ENCODE measurements at regions not wholly inside any gene's neighbourhood (a gene's known extent, or its start where the extent isn't known, plus 50 kb on each side); places are given as distances from the start of the nearest gene placed in this dataset.
"Not testable (repeated sequence)": the region's sequence is repeated elsewhere in the genome, so short reads cannot be mapped to it uniquely, and the experiment has no call there.

DNA sequence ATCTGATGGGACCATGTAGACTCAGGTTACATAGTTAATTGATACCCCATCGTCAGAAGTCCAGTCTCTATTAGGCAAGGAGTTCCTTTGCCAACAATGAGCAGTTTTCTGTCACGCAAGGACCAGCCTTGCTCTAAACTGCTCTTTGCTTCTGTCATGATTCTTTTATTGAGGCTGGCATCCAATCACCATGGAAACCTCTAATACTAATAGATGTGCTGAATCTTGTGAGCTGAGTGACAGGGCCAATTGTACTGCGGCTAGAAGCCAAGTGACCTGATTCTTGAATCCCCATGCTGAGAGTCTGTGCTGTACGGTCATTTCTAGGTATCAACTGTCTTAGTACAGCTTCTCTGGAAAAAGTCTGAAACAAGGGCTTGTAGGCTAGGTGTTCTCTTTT is 395.6 kb downstream of the RND3 start:
- DNase-seq, result no peak

DNA sequence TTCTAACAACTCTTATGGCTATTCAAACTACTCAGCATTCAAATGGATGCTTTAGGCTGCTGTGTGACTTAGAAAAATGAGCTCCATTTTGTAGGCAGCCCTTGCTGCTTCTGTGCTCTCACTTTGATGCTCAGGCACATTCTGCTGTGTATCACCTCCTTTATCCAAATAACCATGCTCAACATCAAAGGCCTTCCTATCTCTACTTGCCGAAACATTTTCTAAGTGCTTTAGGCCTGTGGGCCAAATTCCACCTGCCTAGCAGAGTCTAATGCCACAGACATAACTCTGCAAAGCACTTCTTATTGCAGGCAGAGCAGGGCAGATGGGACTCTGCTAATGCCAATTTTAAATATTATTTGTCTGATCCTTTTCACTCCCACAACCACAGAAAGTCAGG is 397.4 kb downstream of the RND3 start:
- DNase-seq, result no peak

DNA sequence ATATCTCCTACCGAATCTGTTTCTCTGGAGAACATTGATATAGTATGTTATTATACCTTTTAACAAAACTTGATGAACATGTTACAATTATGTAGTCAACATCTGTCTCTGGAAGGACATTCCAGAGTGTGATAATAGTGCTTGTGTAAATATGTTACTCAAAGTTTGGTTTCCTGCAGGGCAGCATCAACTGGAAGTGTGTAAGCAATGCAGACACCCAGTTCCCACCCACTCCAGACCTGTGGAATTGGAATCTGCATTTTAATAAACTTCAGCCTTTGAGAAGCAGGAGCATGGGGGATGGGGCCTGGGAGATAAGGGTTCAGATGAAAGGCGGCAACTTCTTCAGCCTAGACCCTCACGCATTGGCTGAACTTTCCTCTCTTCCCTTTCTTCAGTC is 398.9 kb downstream of the RND3 start:
- no peak for DNase-seq

- no peak for DNase-seq
Measured at GRCh38 chr2:150085478-150085877, 402.0 kb downstream of the RND3 start.

DNA sequence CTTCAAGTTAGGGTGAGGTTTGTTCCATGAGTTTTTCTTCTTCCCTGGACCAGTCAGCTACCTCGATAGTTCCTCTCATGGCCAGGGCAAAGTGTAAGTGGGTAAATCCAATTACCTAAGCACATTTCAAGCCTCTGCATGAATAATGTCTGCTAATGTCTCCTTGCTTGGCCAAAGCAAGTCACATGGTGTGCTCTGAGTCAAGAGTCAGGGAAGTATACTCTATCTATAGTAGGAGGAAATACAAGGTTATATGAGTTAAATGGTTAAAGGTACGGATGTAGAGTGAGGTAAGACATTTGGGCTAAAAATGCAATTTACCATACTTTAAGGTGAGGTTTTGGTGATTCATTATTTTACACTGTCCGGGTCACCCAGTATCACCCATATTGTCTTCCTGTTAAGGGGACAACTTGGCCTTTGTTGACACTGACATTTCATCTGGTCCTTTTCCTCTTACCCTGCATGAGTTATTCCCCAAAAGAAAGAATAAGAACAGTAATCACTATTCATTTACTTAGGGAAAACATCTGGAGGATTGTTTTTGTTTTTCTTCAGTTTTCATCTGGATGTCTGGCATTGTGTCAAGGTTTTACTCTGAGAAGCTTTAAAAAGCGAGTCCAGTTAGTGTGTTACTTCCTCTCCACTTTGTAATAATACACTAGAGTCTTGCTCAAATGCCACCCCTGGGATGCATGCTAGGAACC is 405.5 kb downstream of the RND3 start:
- DNase-seq, result no peak

DNA sequence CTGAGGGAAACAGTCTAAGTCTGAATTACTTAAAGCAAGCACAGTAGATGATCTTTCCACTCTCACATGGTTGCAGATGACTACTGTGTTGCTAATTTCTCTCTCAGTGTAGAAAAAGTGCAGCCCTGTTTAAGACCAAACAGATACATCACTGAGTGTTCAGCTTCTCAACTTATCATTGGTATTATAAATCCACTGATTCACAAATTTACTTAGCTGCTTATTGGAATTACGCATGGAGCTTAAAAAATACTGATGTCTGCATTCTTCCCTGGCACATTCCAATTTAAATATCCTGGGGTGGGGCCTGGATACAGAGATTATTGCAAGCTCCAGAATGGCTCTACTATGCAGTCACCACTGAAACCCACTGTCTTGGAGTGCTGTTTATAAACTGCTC is 411.2 kb downstream of the RND3 start:
- DNase-seq, result no peak

GRCh38 chr2:150075831-150076230 is 411.6 kb downstream of the RND3 start:
- no peak for DNase-seq

DNA sequence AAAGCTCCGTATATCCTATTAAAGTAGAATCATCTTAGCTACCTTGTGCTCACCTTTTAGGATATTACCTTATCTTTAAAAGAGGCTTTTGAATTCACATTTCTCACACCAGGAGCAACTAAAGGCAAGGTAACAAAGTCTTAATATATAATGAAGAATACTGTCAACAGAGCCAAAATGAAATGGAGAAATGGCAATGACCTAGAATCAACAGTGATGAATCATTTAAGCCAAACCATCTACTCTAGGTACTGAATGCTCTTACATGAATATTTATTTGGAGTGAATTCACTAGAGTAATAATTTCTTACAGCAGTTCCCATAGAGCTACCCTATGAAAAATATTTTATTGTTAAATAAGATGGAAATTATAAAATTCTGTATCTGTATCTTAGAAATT is 421.0 kb downstream of the RND3 start:
- DNase-seq, result no peak

GRCh38 chr2:150063931-150064548 is 423.4 kb downstream of the RND3 start:
- no peak for DNase-seq

DNA sequence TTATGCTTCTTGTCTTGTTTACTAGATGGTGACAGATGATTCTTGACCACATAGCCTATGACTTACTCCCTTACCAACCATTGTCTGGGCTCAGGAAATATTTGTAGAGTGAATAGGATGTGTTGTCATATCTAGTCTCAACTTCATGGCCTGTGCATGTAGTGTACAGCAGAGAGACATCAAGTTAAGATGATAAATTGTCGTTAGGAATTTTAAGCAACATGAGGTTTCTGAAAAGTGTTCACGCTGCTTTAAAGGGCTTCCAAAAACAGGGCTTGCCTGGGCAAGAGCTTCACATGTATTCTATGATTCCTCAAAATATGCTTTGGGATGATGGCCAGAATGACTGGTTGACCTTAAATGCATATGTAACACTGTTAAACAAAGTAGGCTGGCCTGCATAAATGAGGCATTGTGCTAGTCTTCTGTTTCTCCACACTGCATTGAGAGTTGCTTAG is 424.0 kb downstream of the RND3 start:
- no peak for DNase-seq

- DNase-seq, result no peak
Measured at GRCh38 chr2:150062416-150062815, 425.1 kb downstream of the RND3 start.

DNA sequence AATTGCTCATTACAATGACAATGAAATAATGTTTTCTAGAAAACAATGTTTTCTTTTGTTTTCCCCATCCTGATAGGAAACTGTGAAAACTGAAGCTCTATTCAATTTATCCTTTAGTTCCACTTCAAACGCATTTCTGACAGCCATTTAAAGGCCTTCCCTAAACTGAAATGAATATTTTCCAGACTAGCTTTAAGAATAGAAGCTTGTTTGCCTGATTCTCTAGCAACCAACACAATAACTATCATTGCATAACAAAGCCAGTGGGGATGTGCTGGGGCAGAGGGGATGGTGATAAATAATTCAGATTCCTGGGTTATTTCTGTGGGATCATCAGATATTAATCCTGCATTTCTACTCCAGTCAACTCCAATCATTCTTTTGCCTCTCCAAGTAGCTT is 427.1 kb downstream of the RND3 start:
- no peak for DNase-seq

DNA sequence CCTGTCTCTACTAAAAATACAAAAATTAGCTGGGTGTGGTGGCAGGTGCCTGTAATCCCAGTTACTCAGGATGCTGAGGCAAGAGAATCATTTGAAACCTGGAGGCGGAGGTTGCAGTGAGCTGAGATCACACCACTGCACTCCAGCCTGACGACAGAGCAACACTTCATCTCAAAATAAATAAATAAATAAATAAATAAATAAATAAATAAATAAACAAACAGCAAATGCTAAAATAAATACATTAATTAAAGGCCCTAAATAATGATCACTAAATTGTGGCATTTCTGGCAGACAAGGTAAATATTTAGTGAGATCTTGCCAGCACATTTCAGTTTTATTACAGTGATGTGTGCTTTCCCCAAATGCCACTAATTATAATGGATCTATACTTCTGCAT is 427.8 kb downstream of the RND3 start:
- not testable (repeated sequence) for DNase-seq

GRCh38 chr2:150052457-150052856 is 435.0 kb downstream of the RND3 start:
- no peak for DNase-seq

DNA sequence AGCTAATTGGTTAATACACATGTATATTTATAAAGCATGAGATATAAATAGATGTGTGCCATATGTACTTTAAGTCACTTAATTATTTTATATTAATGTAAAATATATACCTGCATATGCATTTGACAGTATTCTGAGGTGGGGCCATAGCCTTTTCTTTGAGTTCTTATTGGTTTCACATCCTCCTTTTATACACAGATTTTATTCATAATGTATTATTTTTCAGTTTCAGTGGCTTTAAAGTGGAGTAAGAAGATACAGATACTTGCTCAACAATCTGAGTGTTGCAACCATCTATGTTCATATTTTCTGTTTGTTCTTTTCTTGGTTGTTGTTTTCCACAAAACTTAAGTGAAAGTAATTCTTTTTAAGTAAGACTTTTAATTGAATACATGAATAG is 436.5 kb downstream of the RND3 start:
- no peak for DNase-seq

DNA sequence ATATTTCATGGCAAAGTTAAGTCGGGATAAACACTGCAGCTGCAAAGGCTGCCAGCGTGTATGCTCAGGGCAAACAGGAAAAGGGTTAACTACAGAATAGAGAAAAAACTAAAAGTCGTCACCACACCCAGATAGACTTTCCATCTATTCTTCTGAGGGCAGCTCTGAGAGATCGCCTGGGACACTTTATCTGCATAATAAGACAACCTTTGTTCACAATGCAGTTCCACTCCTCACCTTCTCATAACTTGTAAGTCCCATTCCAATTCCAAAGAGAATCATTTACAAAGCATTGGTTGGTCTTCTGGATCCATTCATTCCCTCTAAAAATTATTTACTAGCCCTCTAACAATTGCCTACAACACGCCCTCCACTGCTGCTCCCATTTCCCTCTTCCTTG is 437.4 kb downstream of the RND3 start:
- no peak for DNase-seq

GRCh38 chr2:150047620-150048222 is 439.7 kb downstream of the RND3 start:
- DNase-seq, result no peak

- no peak for DNase-seq
Measured at GRCh38 chr2:150046810-150047209, 440.7 kb downstream of the RND3 start.

DNA sequence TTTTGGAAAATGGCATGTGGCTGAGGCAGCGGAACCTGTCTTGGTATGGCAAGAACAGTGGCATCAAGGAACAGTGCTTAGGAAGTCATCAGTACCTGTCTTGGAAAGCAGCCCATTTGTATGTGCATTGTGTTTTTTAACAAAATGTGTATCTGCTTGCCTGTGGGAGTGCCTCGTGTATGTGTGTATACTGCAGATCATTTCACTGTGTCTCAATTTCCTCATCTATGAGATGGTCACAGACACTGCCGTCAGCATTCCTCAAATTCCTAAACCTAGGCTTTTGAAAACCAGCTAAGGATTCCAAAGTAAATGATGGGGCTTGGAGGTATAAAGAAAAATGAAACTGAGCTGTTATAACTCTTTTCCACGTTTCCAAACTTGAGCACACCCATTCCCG is 441.3 kb downstream of the RND3 start:
- DNase-seq, result no peak

DNA sequence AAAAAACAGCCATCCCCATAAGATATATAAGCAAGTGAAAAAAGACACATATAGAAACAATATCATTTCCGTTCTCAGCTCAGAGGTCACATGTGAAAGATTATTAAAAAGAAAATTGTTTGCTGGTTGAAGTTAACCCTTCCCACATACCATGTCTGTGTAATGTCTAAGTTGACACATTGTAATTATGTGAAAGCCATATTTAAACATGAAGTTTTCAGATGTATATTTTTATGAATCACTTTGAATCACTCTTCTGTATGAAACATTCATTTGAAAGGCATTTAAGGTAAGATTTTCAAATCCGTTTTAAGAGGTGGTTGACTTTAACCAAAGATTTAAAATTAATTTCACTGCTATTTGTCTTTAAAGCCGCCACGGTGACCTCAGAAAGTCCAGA is 441.9 kb downstream of the RND3 start:
- no peak for DNase-seq

DNA sequence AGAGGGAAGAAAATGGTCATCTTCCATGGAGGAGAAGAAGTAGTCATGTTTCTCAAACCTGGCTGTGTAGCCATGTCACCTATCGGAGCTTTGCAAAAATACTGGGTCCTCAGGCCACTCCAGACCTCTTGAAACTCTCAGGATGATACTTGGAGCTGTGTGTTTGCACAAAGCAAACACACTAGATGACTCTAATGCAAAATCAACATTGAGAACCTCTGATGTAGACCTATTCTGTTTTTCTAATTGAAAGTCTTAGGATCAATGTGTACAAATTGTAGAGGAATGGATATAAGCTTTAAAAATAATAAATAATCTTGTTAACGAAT is 444.3 kb downstream of the RND3 start:
- no peak for DNase-seq

GRCh38 chr2:150042500-150043171 is 444.8 kb downstream of the RND3 start:
- DNase-seq, result no peak

GRCh38 chr2:150041722-150042425 is 445.6 kb downstream of the RND3 start:
- DNase-seq, result no peak

Measured in COR-L47 (cell line).